HEK293 (cell line): ENCODE measurements at regions not wholly inside any gene's neighbourhood (a gene's known extent, or its start where the extent isn't known, plus 50 kb on each side); places are given as distances from the start of the nearest gene placed in this dataset.

ENCODE experiments used
- CTCF ChIA-PET: fragments of 350-600 bp; formaldehyde crosslinking; extraction: SDS; loops from one replicate; lab custom pipeline; 2021; ENCODE audit warnings: antibody characterized with exemption; lab: Yijun Ruan, JAX
- POLR2A ChIA-PET: fragments of 300-600 bp; formaldehyde crosslinking; extraction: SDS; loops from one replicate; lab custom pipeline; 2020; ENCODE audit warnings: antibody characterized with exemption, inconsistent platforms; lab: Yijun Ruan, JAX
- H3K27ac ChIP-seq: fragments of 200-500 bp; sonication (Bioruptor generic); 2 replicates; pipeline ENCODE4 v1.5.1; 2014; ENCODE audit warnings: low read depth, low read length, control low read depth, inconsistent platforms; ENCODE audit errors: extremely low read depth
- H3K36me3 ChIP-seq, 2 experiments: fragments of 200-500 bp in 1 of 2; sonication (Bioruptor generic) in 1 of 2; 1 replicate in 1 of 2; 2 replicates in 1 of 2; pipeline ENCODE4 v1.5.1; 2014 to 2017; ENCODE audit warnings: inconsistent platforms in 2 of 2, low read length in 2 of 2; ENCODE audit not compliant: control insufficient read depth in 2 of 2, insufficient read depth in 1 of 2
- H3K4me1 ChIP-seq: fragments of 200-500 bp; sonication (Bioruptor generic); 2 replicates; pipeline ENCODE4 v1.5.1; 2014; ENCODE audit warnings: mild to moderate bottlenecking, low read length, inconsistent platforms; ENCODE audit not compliant: control insufficient read depth, insufficient read depth
- H3K4me3 ChIP-seq: 2 replicates; pipeline ENCODE4 v1.5.1; 2011; ENCODE audit warnings: low read depth, mild to moderate bottlenecking, control low read depth, low read length, moderate library complexity
- H3K9me3 ChIP-seq: fragments of 200-500 bp; sonication (Bioruptor generic); 2 replicates; pipeline ENCODE4 v1.5.1; 2014; ENCODE audit warnings: low read depth, low read length, inconsistent platforms; ENCODE audit not compliant: control insufficient read depth, insufficient read depth
- GLIS2 ChIP-seq: fragments of 450-650 bp; formaldehyde crosslinking; IDR thresholded peaks from 2 replicates; pipeline ENCODE4 v1.5.1; 2016; ENCODE audit warnings: missing biosample characterization, missing genetic modification characterization
- PRDM10 ChIP-seq: fragments of 450-650 bp; formaldehyde crosslinking; IDR thresholded peaks from 2 replicates; pipeline ENCODE4 v1.5.1; 2016; ENCODE audit warnings: missing biosample characterization, missing genetic modification characterization
- ZBTB1 ChIP-seq: fragments of 450-650 bp; formaldehyde crosslinking; IDR thresholded peaks from 2 replicates; pipeline ENCODE4 v1.5.1; 2016; ENCODE audit warnings: missing biosample characterization, missing genetic modification characterization
- ZBTB11 ChIP-seq: fragments of 450-650 bp; formaldehyde crosslinking; conservative IDR thresholded peaks from 2 replicates; pipeline ENCODE4 v1.5.1; 2016; ENCODE audit warnings: low read depth, missing biosample characterization, missing genetic modification characterization
- ZBTB44 ChIP-seq: fragments of 450-650 bp; IDR thresholded peaks from 2 replicates; pipeline ENCODE4 v1.5.1; 2018; ENCODE audit warnings: missing biosample characterization, mild to moderate bottlenecking, missing genetic modification characterization
- ZBTB7A ChIP-seq: fragments of 450-650 bp; formaldehyde crosslinking; IDR thresholded peaks from 2 replicates; pipeline ENCODE4 v1.5.1; 2016; ENCODE audit warnings: low read depth, missing biosample characterization, missing genetic modification characterization
- ZFHX2 ChIP-seq: fragments of 450-650 bp; formaldehyde crosslinking; conservative IDR thresholded peaks from 2 replicates; pipeline ENCODE4 v1.5.1; 2016; ENCODE audit warnings: missing biosample characterization, missing genetic modification characterization
- ZFP69B ChIP-seq: fragments of 450-650 bp; formaldehyde crosslinking; IDR thresholded peaks from 2 replicates; pipeline ENCODE4 v1.5.1; 2016; ENCODE audit warnings: missing biosample characterization, missing genetic modification characterization
- ZIC2 ChIP-seq: fragments of 450-650 bp; formaldehyde crosslinking; IDR thresholded peaks from 2 replicates; pipeline ENCODE4 v1.5.1; 2016; ENCODE audit warnings: missing biosample characterization, missing genetic modification characterization
- ZNF121 ChIP-seq: fragments of 450-650 bp; formaldehyde crosslinking; IDR thresholded peaks from 2 replicates; pipeline ENCODE4 v1.5.1; 2016; ENCODE audit warnings: missing biosample characterization, missing genetic modification characterization
- ZNF133 ChIP-seq: fragments of 450-650 bp; formaldehyde crosslinking; IDR thresholded peaks from 2 replicates; pipeline ENCODE4 v1.5.1; 2016; ENCODE audit warnings: missing biosample characterization, missing genetic modification characterization
- ZNF335 ChIP-seq: fragments of 450-650 bp; formaldehyde crosslinking; conservative IDR thresholded peaks from 2 replicates; pipeline ENCODE4 v1.5.1; 2016; ENCODE audit warnings: missing biosample characterization, missing genetic modification characterization
- ZNF341 ChIP-seq: fragments of 450-650 bp; formaldehyde crosslinking; IDR thresholded peaks from 2 replicates; pipeline ENCODE4; 2016; ENCODE audit warnings: low read depth, missing biosample characterization, missing genetic modification characterization
- ZNF48 ChIP-seq: fragments of 450-650 bp; formaldehyde crosslinking; IDR thresholded peaks from 2 replicates; pipeline ENCODE4 v1.5.1; 2016; ENCODE audit warnings: missing biosample characterization, missing genetic modification characterization
- ZNF529 ChIP-seq: fragments of 450-650 bp; formaldehyde crosslinking; IDR thresholded peaks from 2 replicates; pipeline ENCODE4 v1.5.1; 2017; ENCODE audit warnings: missing genetic modification characterization, missing biosample characterization; ENCODE audit not compliant: insufficient replicate concordance
- ZNF558 ChIP-seq: fragments of 450-650 bp; formaldehyde crosslinking; IDR thresholded peaks from 2 replicates; pipeline ENCODE4 v1.5.1; 2016; ENCODE audit warnings: missing biosample characterization, missing genetic modification characterization
- ZNF660 ChIP-seq: fragments of 450-650 bp; IDR thresholded peaks from 2 replicates; pipeline ENCODE4 v1.5.1; 2018; ENCODE audit warnings: missing biosample characterization, mild to moderate bottlenecking, missing genetic modification characterization
- ZNF777 ChIP-seq: fragments of 450-650 bp; formaldehyde crosslinking; IDR thresholded peaks from 2 replicates; pipeline ENCODE4 v1.5.1; 2017; ENCODE audit warnings: missing biosample characterization, missing genetic modification characterization, borderline replicate concordance
- ZSCAN4 ChIP-seq: fragments of 450-650 bp; formaldehyde crosslinking; IDR thresholded peaks from 2 replicates; pipeline ENCODE4 v1.5.1; 2017; ENCODE audit warnings: missing biosample characterization, missing genetic modification characterization
- TF ChIP-seq, protein P1 (sequence below): fragments of 450-650 bp; formaldehyde crosslinking; IDR thresholded peaks from 2 replicates; pipeline ENCODE4 v1.5.1; 2016; ENCODE audit warnings: missing biosample characterization, missing genetic modification characterization

- TF ChIP-seq, protein P1, sequence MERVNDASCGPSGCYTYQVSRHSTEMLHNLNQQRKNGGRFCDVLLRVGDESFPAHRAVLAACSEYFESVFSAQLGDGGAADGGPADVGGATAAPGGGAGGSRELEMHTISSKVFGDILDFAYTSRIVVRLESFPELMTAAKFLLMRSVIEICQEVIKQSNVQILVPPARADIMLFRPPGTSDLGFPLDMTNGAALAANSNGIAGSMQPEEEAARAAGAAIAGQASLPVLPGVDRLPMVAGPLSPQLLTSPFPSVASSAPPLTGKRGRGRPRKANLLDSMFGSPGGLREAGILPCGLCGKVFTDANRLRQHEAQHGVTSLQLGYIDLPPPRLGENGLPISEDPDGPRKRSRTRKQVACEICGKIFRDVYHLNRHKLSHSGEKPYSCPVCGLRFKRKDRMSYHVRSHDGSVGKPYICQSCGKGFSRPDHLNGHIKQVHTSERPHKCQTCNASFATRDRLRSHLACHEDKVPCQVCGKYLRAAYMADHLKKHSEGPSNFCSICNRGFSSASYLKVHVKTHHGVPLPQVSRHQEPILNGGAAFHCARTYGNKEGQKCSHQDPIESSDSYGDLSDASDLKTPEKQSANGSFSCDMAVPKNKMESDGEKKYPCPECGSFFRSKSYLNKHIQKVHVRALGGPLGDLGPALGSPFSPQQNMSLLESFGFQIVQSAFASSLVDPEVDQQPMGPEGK: peak; percentile 77
These were observed 58.8 kb upstream of the GSE1 start (continued) for GRCh38 chr16:85554114-85554888.

DNA sequence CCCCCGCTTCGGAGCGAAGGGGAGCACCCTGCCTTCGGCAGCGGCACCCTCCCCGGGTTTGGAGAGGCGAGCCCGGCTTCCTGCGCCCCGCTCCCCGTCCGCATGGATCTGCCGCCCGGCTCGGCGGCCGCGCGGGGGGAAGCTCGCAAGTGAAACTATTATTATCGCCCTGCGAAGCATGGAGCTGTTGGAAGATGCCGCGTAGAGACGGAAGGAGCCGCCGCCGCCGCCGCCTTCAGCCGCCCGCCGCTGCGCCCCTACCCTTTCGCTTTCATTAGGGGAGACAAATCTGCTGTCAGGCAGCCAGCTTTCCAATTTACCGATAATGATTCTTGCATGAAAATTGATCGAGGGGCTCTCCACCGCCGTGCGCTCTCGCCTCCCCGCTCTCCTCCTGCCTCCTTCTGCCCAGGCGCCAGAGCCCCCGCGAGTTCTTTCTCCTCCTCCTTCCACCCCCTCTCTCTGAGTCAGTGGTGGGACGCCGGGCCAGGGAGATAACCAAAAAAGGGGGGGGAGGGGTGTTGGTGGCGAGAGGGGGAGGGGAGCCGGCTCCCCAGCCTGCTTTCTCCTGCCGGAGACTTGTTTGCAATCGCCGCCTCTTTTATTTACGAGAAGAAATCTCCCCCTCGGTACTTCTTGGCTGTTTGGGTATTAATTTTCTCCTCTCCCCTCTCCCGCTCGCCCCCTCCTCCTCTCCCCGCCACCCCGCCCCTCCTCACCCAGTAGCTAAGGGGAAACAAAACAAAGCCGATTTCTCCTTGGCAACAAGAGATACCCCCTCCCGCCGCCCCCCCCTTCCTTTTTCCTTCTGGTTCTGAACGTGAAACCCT, 58.0 kb upstream of the GSE1 start:
- ChIA-PET POLR2A (interaction anchor here (0.6 to 5.0 kb wide), 6 partner anchors 18 to 164 kb away, joined by 5 to 37 read pairs (median 6); partner anchors contain the start of gene GSE1), CTCF (interaction anchor here (0.5 to 2.2 kb wide), 7 partner anchors 18 to 378 kb away, joined by 3 to 13 read pairs (median 4); no protein-coding TSS in a partner anchor)
- Histone ChIP-seq H3K4me1 (peaks cover 5% of the 10 kb centered on the region), H3K27ac (peak overlapping the region; percentile 91), H3K9me3 (no peaks in the 10 kb centered on the region), H3K4me3 (peak overlapping the region; percentile 69), H3K36me3 (no peaks in the 10 kb centered on the region)
- TF ChIP-seq ZNF529 (tag by site-specific recombination) (no peak), ZNF341 (tag by site-specific recombination) (peak; percentile 80), ZIC2 (tag by site-specific recombination) (peak; percentile 26), GLIS2 (tag by site-specific recombination) (0 out of 2 replicates have a peak, but pooled peaks have one; percentile 44), ZNF660 (tag by site-specific recombination) (0 out of 2 replicates have a peak, but pooled peaks have one; percentile 24), ZNF133 (tag by site-specific recombination) (no peak), ZNF335 (tag by site-specific recombination) (peak; percentile 45; the same call in 1 of the 2 replicates), ZNF48 (no peak), ZNF121 (tag by site-specific recombination) (no peak), ZBTB44 (tag by site-specific recombination) (peak; percentile 7; the same call in 1 of the 2 replicates), PRDM10 (peak; percentile 93), ZBTB1 (tag by site-specific recombination) (no peak), ZBTB11 (no peak; the same call in 1 of the 2 replicates), ZNF777 (tag by site-specific recombination) (no peak; the same call in 1 of the 2 replicates), ZNF558 (tag by site-specific recombination) (no peak), ZFP69B (tag by site-specific recombination) (0 out of 2 replicates have a peak, but pooled peaks have one; percentile 35), ZBTB7A (tag by site-specific recombination) (0 out of 2 replicates have a peak, but pooled peaks have one; percentile 31), ZFHX2 (tag by site-specific recombination) (peak; percentile 79), ZSCAN4 (no peak)
